Activated T-helper 9 cell treated with anti-CD3 and anti-CD28 coated beads, Interleukin-2, amount 50 U/mL, for 16 hours (primary cell): ENCODE measurements at regions not wholly inside any gene's neighbourhood (a gene's known extent, or its start where the extent isn't known, plus 50 kb on each side); places are given as distances from the start of the nearest gene placed in this dataset.
"Not testable (repeated sequence)": the region's sequence is repeated elsewhere in the genome, so short reads cannot be mapped to it uniquely, and the experiment has no call there.

Experiments used
- DNase-seq: peaks from one replicate; pipeline ENCODE4 v3.0.0-alpha.2; 2020; ENCODE audit warnings: low read depth

DNA sequence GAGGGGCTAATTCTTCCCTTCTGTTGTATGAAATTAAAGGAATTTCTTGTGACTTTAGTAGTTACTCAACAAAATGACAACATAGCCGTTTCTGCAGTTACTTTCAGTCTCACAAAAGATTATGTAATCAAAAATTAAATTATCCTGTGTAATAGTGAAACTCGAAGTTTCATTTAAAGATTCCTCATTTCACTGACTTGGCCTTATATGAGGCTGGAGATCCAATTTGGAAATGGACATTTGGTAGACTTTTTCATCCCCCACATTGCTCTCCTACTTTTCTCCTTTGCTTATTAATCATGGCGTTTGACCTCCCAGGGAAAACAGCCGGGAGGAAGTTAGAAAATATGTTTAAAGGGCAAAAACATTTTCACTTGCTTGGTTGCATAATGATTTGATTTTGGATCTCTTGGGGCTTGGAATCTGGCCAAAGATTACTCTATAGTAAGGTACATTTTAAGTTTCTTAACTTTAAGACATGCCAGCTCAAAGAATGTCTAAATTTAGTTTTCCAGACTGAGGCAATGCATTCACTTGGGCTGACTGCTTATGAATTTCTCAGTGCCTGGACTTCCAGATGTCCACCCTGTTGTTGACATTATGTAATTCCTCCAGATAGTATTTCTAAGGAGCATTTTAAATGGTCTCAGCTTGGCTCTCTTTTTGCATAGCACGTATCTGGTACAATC is 1364.9 kb upstream of the MIR17HG start:
- DNase-seq = no peak

DNA sequence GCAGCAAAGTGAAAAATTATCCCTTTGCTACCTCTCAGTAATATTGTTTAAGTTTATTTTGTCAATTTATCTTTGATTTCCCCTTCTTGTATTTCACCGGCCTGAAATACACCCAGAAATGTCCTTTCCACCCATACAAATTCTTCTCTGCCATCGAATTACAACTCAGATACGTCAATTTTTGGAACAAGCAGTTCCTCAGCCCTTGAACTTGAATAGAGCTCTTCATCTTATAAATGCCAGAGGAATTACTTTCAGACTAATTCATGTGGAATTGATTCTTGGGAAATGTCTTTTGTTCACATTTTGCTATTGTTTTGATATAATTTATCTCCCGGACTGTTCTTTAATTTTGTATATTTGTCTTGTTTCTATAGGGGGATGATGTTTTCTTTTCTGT is 1359.3 kb upstream of the MIR17HG start:
- DNase-seq = no peak

DNA sequence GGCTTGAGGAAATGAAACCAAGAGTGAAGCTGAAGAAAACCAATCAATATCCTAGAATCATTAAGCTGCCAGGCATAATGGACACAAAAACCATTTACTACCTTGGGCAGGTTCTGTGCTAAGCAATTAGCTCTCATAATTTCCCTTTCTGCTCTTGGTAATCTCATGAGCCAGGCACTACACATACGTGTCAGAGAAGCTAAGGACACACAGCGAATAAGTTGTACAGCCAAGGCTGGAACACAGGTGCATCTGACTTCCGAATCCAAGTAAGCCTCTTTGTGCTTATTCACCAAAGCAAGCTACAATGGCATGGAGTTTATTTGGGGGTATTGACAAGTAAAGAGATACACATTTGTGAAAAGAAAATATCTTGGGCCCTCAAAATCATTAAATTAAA is 1343.9 kb upstream of the MIR17HG start:
- no peak for DNase-seq

DNA sequence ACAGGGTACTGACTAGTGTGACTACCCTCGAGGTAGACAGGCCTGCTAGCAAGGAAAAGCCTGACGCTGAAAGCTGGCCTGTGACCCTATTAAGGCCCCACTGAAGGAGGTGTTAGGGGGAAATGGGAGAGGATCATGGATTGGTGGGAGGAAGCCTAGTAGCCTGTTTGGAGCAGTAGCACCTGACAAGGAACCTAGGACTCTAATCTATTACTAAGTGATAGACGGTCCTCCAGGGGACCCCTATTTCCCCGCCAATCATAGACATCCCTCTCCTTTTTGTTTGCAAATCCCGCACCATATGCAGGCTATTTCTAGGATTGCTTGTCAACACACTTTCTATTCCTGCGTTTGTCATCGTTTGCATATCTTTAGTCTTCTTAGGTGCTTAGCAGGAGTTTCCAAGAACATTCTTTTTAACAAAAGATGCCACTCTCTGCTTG is 1338.8 kb upstream of the MIR17HG start:
- no peak for DNase-seq

DNA sequence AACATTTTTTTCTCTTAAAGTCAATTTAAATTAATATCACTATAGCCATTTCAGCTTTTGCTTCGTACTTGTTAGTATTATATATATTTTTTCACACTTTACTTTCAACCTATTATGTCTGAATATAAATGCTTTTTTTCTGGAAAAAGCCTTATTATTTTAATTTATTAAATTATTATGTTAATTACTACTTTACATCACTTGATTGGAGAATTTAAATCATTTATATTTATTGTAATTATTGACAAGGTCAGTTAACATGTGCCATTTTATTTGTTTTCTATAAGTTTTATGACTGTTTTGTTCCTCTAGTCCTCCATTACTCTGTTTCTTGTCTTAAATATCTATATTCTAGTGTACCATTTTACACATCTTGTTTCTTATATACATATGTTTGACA is 1333.4 kb upstream of the MIR17HG start:
- no peak for DNase-seq

DNA sequence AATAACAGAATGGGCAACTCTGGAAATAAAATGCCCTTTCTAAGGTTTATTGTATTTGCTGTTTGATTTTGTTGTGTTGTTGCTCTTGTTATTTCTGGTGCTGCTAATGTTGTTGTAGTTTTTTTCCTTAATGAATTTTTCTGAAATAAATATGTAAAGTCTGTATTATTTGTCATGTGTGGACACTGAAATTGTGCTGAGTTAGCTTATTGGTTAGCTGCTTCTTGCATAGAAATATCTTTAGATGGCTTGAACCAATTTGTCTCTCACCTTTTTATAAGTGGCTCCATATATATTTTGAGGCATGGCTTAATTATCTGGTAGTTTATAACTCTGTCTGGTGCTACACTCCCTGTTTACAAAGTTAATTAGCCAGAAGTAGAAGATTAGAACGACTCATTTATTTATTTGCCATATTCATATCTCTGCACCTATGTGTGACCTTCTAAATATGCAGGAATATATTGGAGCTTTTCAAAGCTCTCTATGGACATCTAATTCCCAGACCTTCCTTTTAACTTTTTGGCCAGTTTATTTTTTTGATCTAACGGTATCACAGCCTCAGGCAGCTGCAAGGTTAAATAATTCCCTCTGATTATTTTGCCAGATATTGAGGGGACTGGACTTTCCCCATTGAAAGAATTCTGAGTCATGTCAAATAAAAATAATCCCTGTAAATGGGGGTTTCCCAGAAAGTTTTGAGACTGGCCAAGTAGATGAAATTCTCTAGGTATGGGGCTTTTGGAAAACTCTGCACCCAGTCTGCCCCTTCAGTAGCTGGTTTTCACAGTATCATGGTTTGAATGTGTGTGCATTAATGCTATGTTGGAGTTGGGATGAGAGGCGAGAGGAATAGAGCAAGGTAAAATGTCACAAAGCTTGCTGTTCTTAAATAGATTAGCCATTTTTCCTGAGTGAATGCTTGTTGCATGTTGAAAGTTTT is 1331.7 kb upstream of the MIR17HG start:
- DNase-seq = no peak

DNA sequence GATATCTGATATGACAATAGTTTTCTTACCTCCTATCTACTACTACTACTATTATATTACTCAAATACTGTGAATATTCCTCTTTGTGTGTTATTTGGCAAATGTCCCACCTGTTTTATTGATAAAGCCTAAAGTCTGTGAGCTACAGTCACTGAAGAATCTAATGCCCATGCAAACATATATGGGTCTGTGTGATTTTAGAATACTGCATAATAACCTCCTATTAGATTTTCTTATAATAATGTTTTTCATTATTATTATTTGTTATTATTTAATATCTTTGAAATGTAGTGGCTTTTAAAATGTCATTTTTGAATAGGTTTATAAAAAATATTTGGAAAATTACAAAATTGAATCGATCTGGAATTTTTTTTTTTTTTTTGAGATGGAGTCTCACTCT is 1330.8 kb upstream of the MIR17HG start:
- DNase-seq = no peak

DNA sequence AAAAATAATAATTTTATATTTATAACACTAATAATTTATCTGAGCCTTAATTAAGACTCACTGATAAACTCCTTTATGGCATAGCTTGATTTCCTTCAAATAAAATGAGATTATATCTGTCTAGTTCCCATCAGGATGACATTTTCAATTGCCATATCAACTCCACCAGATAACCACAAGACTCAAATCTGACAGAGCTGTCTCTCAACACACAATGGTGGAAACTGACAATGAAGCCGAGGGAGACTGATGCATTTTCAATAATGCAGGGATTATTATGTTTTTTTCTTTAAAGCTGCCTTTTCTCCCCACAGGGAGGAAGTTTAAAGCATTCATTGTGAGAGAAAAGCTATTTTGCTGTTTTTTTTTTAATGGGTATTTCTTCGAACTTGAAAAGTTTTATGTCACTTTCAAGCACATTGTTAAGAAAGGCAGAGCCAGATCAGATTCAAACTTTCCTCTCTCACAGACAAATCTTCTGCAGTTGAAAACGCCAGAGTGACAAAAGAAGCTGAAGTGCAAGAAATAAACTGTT is 1326.9 kb upstream of the MIR17HG start:
- no peak for DNase-seq

DNA sequence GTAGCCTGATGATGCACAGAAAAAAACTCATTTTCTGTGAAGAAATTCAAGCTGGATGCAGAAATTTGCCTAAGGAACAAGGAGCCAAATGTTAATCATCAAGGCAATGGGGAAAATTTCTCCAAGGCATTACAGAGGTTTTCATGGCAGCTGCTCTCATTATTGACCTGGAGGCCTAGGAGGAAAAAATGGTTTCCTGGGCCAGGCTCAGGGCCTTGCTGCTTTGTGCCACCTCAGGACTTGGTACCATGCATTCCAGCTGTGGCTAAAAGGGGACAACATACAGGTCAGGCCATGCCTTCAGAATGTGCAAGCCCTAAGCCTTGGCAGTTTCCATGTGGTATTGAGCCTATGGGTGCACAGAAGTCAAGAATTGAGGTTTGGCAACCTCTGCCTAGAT is 1320.1 kb upstream of the MIR17HG start:
- DNase-seq = no peak

DNA sequence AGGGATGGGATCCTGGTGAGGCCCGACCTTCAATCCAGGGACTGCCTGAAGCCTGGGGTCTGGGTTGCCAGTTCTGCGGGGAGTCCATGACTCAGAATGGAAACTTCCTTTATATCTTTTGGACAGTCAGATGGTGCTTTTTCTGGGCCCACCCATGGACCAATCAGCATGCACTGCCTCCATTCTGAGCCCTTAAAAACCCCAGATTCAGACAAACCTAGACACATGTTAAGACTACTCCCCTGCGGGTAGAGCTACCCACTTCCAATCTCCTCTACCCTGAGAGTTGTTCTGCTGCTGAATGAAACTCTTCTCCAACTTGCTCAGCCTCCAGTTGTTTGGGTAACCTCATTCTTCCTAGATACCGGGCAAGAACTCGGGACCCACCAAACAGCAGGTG is 1315.2 kb upstream of the MIR17HG start:
- no peak for DNase-seq

DNA sequence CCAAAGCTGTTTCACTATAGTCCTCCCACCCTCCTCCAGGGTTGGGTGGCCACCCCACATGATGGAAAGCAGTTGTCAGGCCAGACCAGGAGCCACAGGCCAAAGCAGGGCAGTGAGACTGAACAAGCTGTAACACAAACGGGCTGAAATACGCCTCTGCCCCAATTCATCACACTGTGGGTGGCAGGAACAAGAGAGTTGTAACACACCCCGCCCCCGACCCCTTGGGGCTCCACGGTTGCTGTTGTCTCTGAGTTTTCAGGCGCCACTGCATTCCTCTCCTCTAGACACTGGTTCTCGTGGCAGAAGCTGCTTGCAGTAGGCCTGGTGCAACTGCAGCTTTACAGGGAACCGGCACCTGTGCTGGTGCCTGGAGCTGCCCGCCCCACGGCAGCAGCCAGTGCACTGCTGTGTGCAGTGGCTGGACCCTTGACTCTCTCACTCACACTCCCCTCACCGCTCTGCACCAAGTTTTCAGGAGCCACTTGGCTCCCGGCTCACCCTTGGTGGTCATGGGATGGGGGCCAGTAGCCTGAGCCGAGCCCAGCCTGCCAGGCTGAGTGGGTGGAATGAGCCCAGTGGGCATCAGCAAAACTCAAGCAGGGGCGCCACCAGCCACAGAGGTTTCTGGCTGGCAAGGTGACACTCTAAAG is 1314.5 kb upstream of the MIR17HG start:
- no peak for DNase-seq

DNA sequence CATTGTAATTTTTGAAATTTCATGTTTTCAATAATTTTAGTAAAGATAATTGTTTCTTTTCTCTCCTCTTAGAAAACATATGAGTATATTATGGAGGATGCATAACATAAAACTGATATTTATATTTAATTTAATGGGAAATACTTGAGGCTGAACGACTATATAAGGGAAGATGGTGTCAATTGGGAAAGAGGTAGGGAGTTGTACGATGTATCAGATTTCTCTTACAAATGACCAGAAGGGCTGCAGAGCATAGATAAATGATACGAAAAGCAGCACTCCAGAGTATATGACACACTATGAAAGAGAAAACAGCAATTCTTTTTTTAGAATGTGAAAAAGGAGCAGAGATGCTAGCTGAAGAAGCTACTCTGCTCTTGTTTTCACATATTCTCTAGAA is 1308.0 kb upstream of the MIR17HG start:
- DNase-seq = no peak

DNA sequence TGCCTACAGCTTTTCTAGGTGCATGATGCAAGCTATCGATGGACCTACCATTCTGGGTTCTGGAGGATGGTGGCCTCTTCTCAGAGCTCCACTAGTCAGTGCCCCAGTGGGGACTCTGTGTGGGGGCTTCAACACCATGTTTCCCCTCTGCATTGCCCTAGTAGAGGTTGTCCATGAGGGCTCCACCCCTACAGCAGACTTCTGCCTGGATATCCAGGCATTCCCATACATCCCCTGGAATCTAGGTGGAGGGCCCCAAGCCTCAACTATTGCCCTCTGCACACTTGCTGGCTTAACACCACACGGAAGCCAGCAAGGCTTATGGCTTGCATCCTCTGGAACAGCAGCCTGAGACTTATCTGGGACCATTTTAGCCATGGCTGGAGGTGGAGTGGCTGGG is 1299.9 kb upstream of the MIR17HG start:
- no peak for DNase-seq

DNA sequence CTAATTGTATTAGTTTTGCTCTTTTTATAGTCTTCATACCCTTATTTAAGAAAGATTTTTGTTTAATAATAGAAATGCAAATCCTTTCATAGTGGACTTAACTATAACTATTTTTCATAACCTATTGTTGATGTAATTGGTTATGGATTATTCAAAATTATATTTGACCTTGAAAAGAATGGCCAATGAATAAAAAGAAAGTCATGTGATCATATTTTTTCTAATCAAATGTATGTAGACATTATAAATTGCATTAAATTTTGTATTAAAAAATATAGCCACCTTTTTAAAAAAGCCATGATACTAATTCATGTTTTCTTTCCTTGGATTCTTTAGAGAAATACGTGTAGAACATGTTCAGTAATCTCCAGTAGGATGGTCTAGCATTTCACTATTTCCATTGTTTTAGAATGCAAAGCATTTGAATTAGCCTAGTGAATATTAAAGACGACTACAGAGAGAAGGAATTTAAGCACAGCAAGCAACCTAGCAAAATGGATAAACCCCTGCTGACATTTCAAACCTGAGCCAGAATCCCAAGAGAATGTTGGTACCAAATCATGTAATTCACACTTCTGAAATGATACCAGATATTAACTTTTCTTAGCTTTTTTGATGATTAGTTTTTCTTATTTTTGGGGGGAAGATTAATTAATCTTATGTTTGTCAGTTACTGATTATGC is 1297.4 kb upstream of the MIR17HG start:
- no peak for DNase-seq

DNA sequence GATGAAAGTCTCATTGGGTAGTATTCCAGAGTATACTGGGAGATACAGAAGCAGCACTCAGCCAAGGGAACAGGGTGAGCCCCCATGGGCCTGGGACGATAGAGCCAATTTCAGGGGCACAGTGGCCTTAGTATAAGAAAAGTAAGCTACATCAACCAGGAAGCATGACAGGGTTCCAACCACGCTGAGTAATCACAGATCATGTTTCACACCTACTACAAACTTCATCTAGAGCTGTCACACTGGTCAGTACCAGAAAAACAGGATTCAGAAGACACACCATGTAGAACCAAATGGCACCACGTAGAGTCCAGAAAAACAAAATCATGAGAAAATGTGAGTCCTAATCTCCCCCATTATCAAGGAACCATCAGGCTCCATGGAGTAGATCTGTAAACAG is 1292.4 kb upstream of the MIR17HG start:
- DNase-seq = no peak

DNA sequence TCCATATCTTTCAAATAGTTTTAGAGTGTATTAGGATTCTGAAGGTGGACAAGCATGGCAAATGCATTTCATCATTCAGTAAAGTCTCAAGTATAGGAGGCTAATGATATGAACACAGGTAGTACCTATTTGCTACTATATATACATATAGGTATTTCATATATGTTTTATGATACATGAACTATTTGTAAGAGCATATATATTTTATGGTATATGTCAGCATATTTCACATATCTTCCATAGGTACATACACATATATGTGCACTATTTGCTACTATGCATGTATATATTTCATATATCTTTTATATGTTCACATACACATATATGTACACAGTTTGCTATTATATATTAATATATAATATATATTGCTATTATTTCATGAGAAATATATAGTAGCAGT is 1291.7 kb upstream of the MIR17HG start:
- DNase-seq = no peak

DNA sequence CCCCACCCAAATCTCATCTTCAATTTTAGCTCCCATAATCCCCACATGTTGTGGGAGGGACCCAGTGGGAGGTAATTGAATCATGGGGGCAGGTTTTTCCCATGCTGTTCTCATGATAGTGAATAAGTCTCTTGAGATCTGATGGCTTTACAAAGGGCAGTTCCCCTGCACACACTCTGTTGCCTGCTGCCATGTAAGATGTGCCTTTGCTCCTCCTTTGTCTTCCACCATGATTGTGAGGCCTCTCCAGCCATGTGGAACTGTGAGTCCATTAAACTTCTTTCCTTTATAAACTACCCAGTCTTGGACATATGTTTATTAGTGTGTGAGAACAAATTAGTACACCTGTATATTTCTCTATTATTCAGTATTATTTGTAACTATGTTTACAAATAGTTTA is 1283.3 kb upstream of the MIR17HG start:
- DNase-seq = not testable (repeated sequence)

DNA sequence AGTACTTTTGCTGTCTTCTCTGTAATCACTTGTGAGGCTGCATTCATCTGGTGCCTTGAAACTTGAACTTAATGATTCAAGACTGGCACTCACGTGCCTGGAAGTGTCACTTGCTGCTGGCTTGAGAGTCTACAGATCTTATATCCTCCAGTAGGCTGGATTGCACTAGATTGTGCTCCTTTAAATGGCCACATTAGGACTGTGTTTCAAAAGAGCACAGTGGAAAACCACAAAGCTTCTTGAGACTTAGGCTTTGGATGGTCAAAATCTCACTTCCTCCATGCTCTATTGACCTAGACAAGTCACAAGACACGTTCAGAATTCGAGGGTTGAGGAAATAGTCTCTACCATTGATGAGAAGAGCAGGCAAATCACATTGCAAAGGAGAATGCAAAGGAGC is 1278.8 kb upstream of the MIR17HG start:
- DNase-seq = no peak

DNA sequence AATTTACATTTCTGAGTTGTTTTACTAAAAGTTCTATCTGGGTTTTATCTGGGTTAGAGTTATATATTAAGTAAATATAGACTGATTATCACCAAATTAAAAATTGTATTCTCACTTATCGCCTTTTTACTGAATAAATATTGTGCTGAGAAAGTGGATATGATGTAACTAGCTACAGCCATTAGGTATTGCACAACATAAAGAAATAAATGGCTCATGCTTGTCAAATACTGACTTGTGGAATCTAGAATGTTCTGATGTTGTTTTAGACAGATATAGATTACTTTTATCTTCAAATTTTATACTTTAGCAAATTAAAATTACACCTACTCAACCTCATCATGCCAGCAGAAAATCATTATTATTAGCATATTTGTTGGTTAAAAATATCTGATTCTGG is 1277.1 kb upstream of the MIR17HG start:
- no peak for DNase-seq

DNA sequence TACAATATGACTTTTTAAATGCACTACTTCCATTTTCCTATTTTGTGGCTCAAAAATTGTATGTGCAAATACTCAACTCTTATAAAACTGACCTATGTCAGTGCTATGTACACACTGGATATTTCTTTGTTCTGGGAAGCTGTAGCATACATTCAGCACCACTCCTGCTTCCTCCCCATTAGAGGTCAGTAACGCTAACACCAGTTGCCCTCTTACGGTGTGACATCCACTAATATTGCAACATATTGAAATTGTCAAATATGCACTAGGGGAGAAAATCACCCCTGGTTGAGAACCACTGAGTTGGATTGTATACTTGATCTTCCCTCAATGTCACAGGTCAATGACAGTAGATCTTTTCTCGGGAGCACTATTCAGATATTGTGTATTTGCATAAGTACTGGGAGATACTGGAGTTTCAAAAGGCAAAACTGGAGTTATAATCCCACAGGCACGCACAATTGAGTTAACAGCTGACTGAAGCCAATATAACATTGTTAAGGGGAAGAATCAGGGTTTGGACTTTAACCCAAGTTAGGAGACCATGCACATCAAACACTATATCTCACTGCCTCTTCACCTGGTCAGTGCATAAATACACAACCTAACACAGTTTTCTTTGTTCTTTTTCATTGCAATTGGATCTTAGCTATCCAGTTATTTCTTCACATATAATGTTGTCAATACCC is 1276.5 kb upstream of the MIR17HG start:
- DNase-seq = no peak

DNA sequence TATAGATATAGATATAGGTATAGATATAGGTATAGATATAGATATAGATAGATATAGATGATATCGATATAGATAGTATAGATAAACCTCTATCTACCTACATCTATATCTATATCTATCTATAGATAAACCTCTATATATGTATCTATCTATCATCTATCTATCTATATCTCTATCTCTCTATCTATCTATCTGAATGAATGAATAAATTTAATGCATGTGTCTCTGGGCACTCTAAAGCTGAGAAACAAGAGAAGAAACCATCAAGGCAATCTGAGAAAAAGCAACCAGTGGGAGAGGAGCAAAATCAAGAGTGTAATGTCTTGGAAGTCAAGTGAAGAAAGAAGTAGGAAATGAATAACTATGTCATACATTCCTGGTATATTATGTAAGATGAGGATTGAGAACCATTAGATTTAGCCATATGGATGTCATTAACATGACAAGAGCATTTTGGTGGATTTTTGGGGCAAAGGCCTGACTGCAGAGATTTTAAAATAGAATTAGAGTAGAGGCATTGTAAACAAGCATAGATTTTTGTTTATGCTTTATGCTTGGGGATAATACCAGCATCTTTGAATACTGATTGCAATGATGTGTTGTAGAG is 1262.7 kb upstream of the MIR17HG start:
- DNase-seq = no peak
